ENCODE measurements at regions not wholly inside any gene's neighbourhood (a gene's known extent, or its start where the extent isn't known, plus 50 kb on each side); places are given as distances from the start of the nearest gene placed in this dataset.

- H3K27ac ChIP-seq (replicated peaks in 1 of 4) = no peak overlapping the region
- no peaks in the 10 kb centered on the region for H3K9me3 ChIP-seq
- WGBS = 64% methylated on average over 2 of the region's 2 CpGs
- H3K4me1 ChIP-seq = no peaks in the 10 kb centered on the region
- H3K27me3 ChIP-seq = no peaks in the 10 kb centered on the region
- no peak overlapping the region for H3K4me3 ChIP-seq
- DNase-seq (ENCODE audit: extremely low spot score) = no peak
- no peak for TF ChIP-seq POLR2AphosphoS5 (IDR thresholded peaks at IDR 0.05)
- no peak for TF ChIP-seq EP300 (IDR thresholded peaks at IDR 0.05)
- no peak for TF ChIP-seq CTCF (IDR thresholded peaks at IDR 0.05)
- no peak for TF ChIP-seq POLR2A (IDR thresholded peaks at IDR 0.05; ENCODE audit: low read depth)
- intact Hi-C loops (cut with DNase I) = no loop called here
- H3K36me3 ChIP-seq = no peaks in the 10 kb centered on the region
These were observed 252.6 kb upstream of the SMIM30 start for GRCh38 chr7:113370910-113371309.

DNA sequence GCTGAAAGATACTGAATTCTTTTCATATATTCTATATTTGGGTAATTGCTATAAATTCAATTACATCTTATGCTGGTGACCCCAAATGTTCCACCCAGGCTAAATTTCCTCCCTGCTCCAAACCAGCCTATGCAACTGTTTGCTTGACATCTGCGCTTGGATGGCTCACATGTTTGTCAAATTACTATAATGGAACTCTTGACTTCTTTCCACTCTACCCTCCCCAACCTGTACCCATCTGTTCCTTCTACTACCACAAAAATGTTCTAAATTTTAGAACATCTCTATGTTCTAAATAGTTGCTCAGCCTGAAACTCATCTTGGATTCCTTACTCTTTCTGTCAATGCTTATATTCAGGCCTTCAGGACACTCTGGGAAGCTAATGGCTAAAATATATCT is 249.9 kb upstream of the SMIM30 start:
- H3K27ac ChIP-seq (replicated peaks in 1 of 4) = no peak overlapping the region
- WGBS = 96% methylated on average over 1 of the region's 1 CpG

GRCh38 chr7:113367041-113367586 is 248.8 kb upstream of the SMIM30 start:
- Histone ChIP-seq H3K9me3 (no peaks in the 10 kb centered on the region), H3K4me1 (no peaks in the 10 kb centered on the region), H3K4me3 (no peak overlapping the region), H3K36me3 (no peaks in the 10 kb centered on the region), H3K27me3 (no peaks in the 10 kb centered on the region), H3K27ac (replicated peaks in 1 of 4) (no peak overlapping the region)
- 80% methylated on average over 3 of the region's 3 CpGs for WGBS
- DNase-seq (ENCODE audit: extremely low spot score) = no peak
- TF ChIP-seq POLR2AphosphoS5 (IDR thresholded peaks at IDR 0.05) (no peak), POLR2A (IDR thresholded peaks at IDR 0.05; ENCODE audit: low read depth) (no peak), EP300 (IDR thresholded peaks at IDR 0.05) (no peak), CTCF (IDR thresholded peaks at IDR 0.05) (no peak)
- intact Hi-C loops (cut with DNase I) = no loop called here

More for the DNA sequence above, 249.9 kb upstream of the SMIM30 start:
- intact Hi-C loops (cut with DNase I) = no loop called here
- H3K36me3 ChIP-seq = no peaks in the 10 kb centered on the region
- no peak overlapping the region for H3K4me3 ChIP-seq
- DNase-seq (ENCODE audit: extremely low spot score) = no peak
- H3K27me3 ChIP-seq = no peaks in the 10 kb centered on the region
- TF ChIP-seq EP300 (IDR thresholded peaks at IDR 0.05) (no peak), POLR2AphosphoS5 (IDR thresholded peaks at IDR 0.05) (no peak), POLR2A (IDR thresholded peaks at IDR 0.05; ENCODE audit: low read depth) (no peak), CTCF (IDR thresholded peaks at IDR 0.05) (no peak)
- no peaks in the 10 kb centered on the region for H3K4me1 ChIP-seq
- H3K9me3 ChIP-seq = no peaks in the 10 kb centered on the region

DNA sequence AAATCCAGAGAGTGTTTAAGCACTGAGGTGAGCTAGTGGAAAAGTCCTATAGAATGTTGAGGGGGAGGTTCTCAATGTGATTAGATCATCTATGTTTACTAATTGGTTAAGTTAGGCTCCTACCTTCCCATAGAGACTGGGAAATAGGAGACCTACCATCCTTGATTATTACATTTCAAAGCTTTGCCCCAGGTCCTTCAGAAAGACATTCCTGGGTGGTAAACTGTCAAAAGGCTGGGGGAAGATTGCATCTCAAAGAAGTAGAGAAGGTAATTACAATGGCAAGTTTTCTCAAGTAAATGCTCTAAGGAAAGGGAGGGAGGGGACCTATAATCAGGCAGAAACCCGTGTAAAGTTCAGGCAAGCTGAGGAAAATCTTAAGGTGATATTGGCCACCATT is 247.8 kb upstream of the SMIM30 start:
- TF ChIP-seq POLR2A (IDR thresholded peaks at IDR 0.05; ENCODE audit: low read depth) (no peak), POLR2AphosphoS5 (IDR thresholded peaks at IDR 0.05) (no peak), CTCF (IDR thresholded peaks at IDR 0.05) (no peak), EP300 (IDR thresholded peaks at IDR 0.05) (no peak)
- Histone ChIP-seq H3K27ac (replicated peaks in 1 of 4) (no peak overlapping the region), H3K27me3 (no peaks in the 10 kb centered on the region), H3K36me3 (no peaks in the 10 kb centered on the region), H3K4me1 (no peaks in the 10 kb centered on the region), H3K9me3 (no peaks in the 10 kb centered on the region), H3K4me3 (no peak overlapping the region)
- intact Hi-C loops (cut with DNase I) = no loop called here
- DNase-seq (ENCODE audit: extremely low spot score) = no peak
- WGBS = 43% methylated on average over 1 of the region's 1 CpG

GRCh38 chr7:113349339-113349738 is 231.0 kb upstream of the SMIM30 start:
- Histone ChIP-seq H3K27ac (replicated peaks in 1 of 4) (no peak overlapping the region), H3K4me3 (no peak overlapping the region), H3K9me3 (no peaks in the 10 kb centered on the region), H3K4me1 (no peaks in the 10 kb centered on the region), H3K36me3 (no peaks in the 10 kb centered on the region), H3K27me3 (no peaks in the 10 kb centered on the region)
- intact Hi-C loops (cut with DNase I) = no loop called here
- TF ChIP-seq EP300 (IDR thresholded peaks at IDR 0.05) (no peak), POLR2A (IDR thresholded peaks at IDR 0.05; ENCODE audit: low read depth) (no peak), POLR2AphosphoS5 (IDR thresholded peaks at IDR 0.05) (no peak), CTCF (IDR thresholded peaks at IDR 0.05) (no peak)
- 87% methylated on average over 4 of the region's 4 CpGs for WGBS
- DNase-seq (ENCODE audit: extremely low spot score) = no peak

All from esophagus muscularis mucosa (tissue), 4 donors.